Caco-2 (cell line): ENCODE measurements at regions not wholly inside any gene's neighbourhood (a gene's known extent, or its start where the extent isn't known, plus 50 kb on each side); places are given as distances from the start of the nearest gene placed in this dataset.

Experiments
- BruUV-seq: library from RNA; stranded (reverse); fragments of 400-500 nt; replicated peaks from 2 replicates; lab custom pipeline; 2021; lab: Mats Ljungman, UMichigan
- CTCF ChIA-PET: fragments of 300-600 bp; sonication (Branson Sonifier 250); formaldehyde crosslinking; loops from one replicate; lab custom pipeline; 2022; ENCODE audit warnings: antibody characterized with exemption; lab: Charles Lee
- POLR2A ChIA-PET: fragments of 300-600 bp; sonication (Branson Sonifier 250); formaldehyde crosslinking; loops from one replicate; lab custom pipeline; 2022; ENCODE audit warnings: antibody characterized with exemption; lab: Charles Lee
- DNase-seq, 2 experiments: peaks; one replicate each; pipeline versions ENCODE4 v3.0.0 to v3.0.0-alpha.2; 2020 to 2022
- H3K27me3 ChIP-seq: replicated peaks from 2 replicates; pipeline ENCODE4 v1.6.0; 2011; ENCODE audit warnings: low read length; ENCODE audit not compliant: control insufficient read depth, insufficient read depth
- H3K36me3 ChIP-seq: 2 replicates; pipeline ENCODE4 v1.5.1; 2011; ENCODE audit warnings: low read length; ENCODE audit not compliant: control insufficient read depth, insufficient read depth
- H3K4me1 ChIP-seq: fragments of 250-450 bp; sonication (Bioruptor Pico); 2 replicates; pipeline ENCODE4 v1.5.1; 2020; ENCODE audit warnings: mild to moderate bottlenecking
- H3K4me3 ChIP-seq: 2 replicates; pipeline ENCODE4 v1.5.1; 2011; ENCODE audit warnings: low read depth, mild to moderate bottlenecking, control low read depth, low read length
- H3K9me3 ChIP-seq: fragments of 250-450 bp; sonication (Bioruptor Pico); 2 replicates; pipeline ENCODE4 v1.5.1; 2020; ENCODE audit warnings: mild to moderate bottlenecking, moderate library complexity
- H3K27ac Mint-ChIP-seq: one replicate; pipeline ENCODE4 v1.8.0; 2022; ENCODE audit warnings: mixed read lengths; ENCODE audit not compliant: unreplicated experiment
- H3K27me3 Mint-ChIP-seq: one replicate; pipeline ENCODE4 v1.8.0; 2022; ENCODE audit warnings: mixed read lengths; ENCODE audit not compliant: insufficient read depth, unreplicated experiment
- H3K36me3 Mint-ChIP-seq: one replicate; pipeline ENCODE4 v1.8.0; 2022; ENCODE audit warnings: mild to moderate bottlenecking, mixed read lengths; ENCODE audit not compliant: insufficient read depth, unreplicated experiment
- H3K4me1 Mint-ChIP-seq: one replicate; pipeline ENCODE4 v1.8.0; 2022; ENCODE audit warnings: low read depth, mixed read lengths; ENCODE audit not compliant: unreplicated experiment
- H3K4me3 Mint-ChIP-seq: one replicate; pipeline ENCODE4 v1.8.0; 2022; ENCODE audit warnings: mild to moderate bottlenecking, moderate library complexity, mixed read lengths; ENCODE audit not compliant: unreplicated experiment
- H3K9me3 Mint-ChIP-seq: one replicate; pipeline ENCODE4 v1.8.0; 2022; ENCODE audit warnings: mixed read lengths; ENCODE audit not compliant: unreplicated experiment
- CTCF ChIP-seq, 2 experiments: fragments of 200-600 bp in 1 of 2; IDR thresholded peaks; 1 replicate in 1 of 2; 2 replicates in 1 of 2; pipeline versions ENCODE4 v1.5.1 to v1.8.0; 2011 to 2022; ENCODE audit warnings: antibody characterized with exemption in 1 of 2, control low read depth in 1 of 2, inconsistent platforms in 1 of 2, low read depth in 1 of 2, low read length in 1 of 2, mild to moderate bottlenecking in 1 of 2, moderate library complexity in 1 of 2; ENCODE audit not compliant: insufficient read depth in 1 of 2, severe bottlenecking in 1 of 2, unreplicated experiment in 1 of 2
- intact Hi-C: fragments of 100-400 bp; cut with micrococcal nuclease; formaldehyde crosslinking; loops from one replicate; pipeline ENCODE4 v1.10.0; 2022; ENCODE audit not compliant: unreplicated experiment

GRCh38 chr5:38165435-38165834, 92.9 kb upstream of the EGFLAM start:
- no TSS peak for BruUV-seq
- DNase-seq: no peak
- H3K9me3 Mint-ChIP-seq: no peaks in the 10 kb centered on the region
- H3K36me3 ChIP-seq: no peaks in the 10 kb centered on the region
- no peak overlapping the region for H3K4me3 Mint-ChIP-seq
- intact Hi-C loops: no loop called here
- H3K27ac Mint-ChIP-seq: no peak overlapping the region
- no peaks in the 10 kb centered on the region for H3K27me3 ChIP-seq
- H3K36me3 Mint-ChIP-seq: no peaks in the 10 kb centered on the region
- ChIA-PET POLR2A (no interaction called here), CTCF (no interaction called here)
- H3K27me3 Mint-ChIP-seq: peaks cover 14% of the 10 kb centered on the region
- no peaks in the 10 kb centered on the region for H3K4me1 Mint-ChIP-seq
- H3K4me1 ChIP-seq: no peaks in the 10 kb centered on the region
- no peak overlapping the region for H3K4me3 ChIP-seq
- TF ChIP-seq CTCF (IDR thresholded peaks at IDR 0.05; ENCODE audit: insufficient read depth in 1 of 2, low read depth in 1 of 2, low read length in 1 of 2, severe bottlenecking in 1 of 2, unreplicated experiment in 1 of 2): no peak
- no peaks in the 10 kb centered on the region for H3K9me3 ChIP-seq

- H3K9me3 ChIP-seq: no peaks in the 10 kb centered on the region
- no peaks in the 10 kb centered on the region for H3K27me3 ChIP-seq
- BruUV-seq: no TSS peak
- Mint-ChIP-seq H3K27me3 (peaks cover 14% of the 10 kb centered on the region), H3K27ac (no peak overlapping the region), H3K36me3 (no peaks in the 10 kb centered on the region), H3K4me3 (no peak overlapping the region), H3K9me3 (no peaks in the 10 kb centered on the region), H3K4me1 (no peaks in the 10 kb centered on the region)
- POLR2A ChIA-PET: no interaction called here
- no peak for TF ChIP-seq CTCF (IDR thresholded peaks at IDR 0.05; ENCODE audit: insufficient read depth in 1 of 2, low read depth in 1 of 2, low read length in 1 of 2, severe bottlenecking in 1 of 2, unreplicated experiment in 1 of 2)
- CTCF ChIA-PET: no interaction called here
- no peak overlapping the region for H3K4me3 ChIP-seq
- intact Hi-C loops: no loop called here
- DNase-seq: no peak
- no peaks in the 10 kb centered on the region for H3K4me1 ChIP-seq
- H3K36me3 ChIP-seq: no peaks in the 10 kb centered on the region
Measured at GRCh38 chr5:38164776-38165399, 93.5 kb upstream of the EGFLAM start.

- Mint-ChIP-seq H3K9me3 (no peaks in the 10 kb centered on the region), H3K36me3 (no peaks in the 10 kb centered on the region), H3K27me3 (peaks cover 17% of the 10 kb centered on the region), H3K4me1 (no peaks in the 10 kb centered on the region), H3K27ac (no peak overlapping the region), H3K4me3 (no peak overlapping the region)
- POLR2A ChIA-PET: no interaction called here
- DNase-seq: no peak
- TF ChIP-seq CTCF (IDR thresholded peaks at IDR 0.05; ENCODE audit: insufficient read depth in 1 of 2, low read depth in 1 of 2, low read length in 1 of 2, severe bottlenecking in 1 of 2, unreplicated experiment in 1 of 2): no peak
- no peaks in the 10 kb centered on the region for H3K4me1 ChIP-seq
- H3K9me3 ChIP-seq: no peaks in the 10 kb centered on the region
- H3K27me3 ChIP-seq: no peaks in the 10 kb centered on the region
- CTCF ChIA-PET: no interaction called here
- H3K4me3 ChIP-seq: no peak overlapping the region
- no peaks in the 10 kb centered on the region for H3K36me3 ChIP-seq
- no TSS peak for BruUV-seq
- intact Hi-C loops: no loop called here
Measured at GRCh38 chr5:38163636-38164237, 94.6 kb upstream of the EGFLAM start.
